CD8-positive, alpha-beta memory T cell (primary cell): ENCODE measurements at regions not wholly inside any gene's neighbourhood (a gene's known extent, or its start where the extent isn't known, plus 50 kb on each side); places are given as distances from the start of the nearest gene placed in this dataset.

Source experiments
- CTCF ChIA-PET: fragments of 350-600 bp; sonication (Branson Sonifier 250); formaldehyde crosslinking; loops from one replicate; lab custom pipeline; 2021; ENCODE audit warnings: antibody characterized with exemption; lab: Charles Lee
- POLR2A ChIA-PET: fragments of 350-600 bp; sonication (Branson Sonifier 250); formaldehyde crosslinking; loops from one replicate; lab custom pipeline; 2021; ENCODE audit warnings: antibody characterized with exemption; lab: Charles Lee
- DNase-seq, 5 donors: peaks; one replicate each; pipeline versions ENCODE4 v3.0.0 to v3.0.0-alpha.2; 2020 to 2022; ENCODE audit warnings: mixed read lengths in 1 of 5
- H3K27ac ChIP-seq: one replicate; pipeline ENCODE4 v1.7.0; 2013; ENCODE audit warnings: low read depth, mild to moderate bottlenecking, low read length, moderate library complexity
- H3K27me3 ChIP-seq: 2 replicates; pipeline ENCODE4 v1.7.0; 2013; ENCODE audit warnings: low read length, mild to moderate bottlenecking; ENCODE audit not compliant: insufficient read depth, poor library complexity, severe bottlenecking
- H3K36me3 ChIP-seq: 2 replicates; pipeline ENCODE4 v1.7.0; 2013; ENCODE audit warnings: mild to moderate bottlenecking, low read length, moderate library complexity; ENCODE audit not compliant: insufficient read depth
- H3K4me1 ChIP-seq: 2 replicates; pipeline ENCODE4 v1.7.0; 2013; ENCODE audit warnings: mild to moderate bottlenecking, low read length, moderate library complexity; ENCODE audit not compliant: insufficient read depth
- H3K4me3 ChIP-seq: 2 replicates; pipeline ENCODE4 v1.7.0; 2013; ENCODE audit warnings: mild to moderate bottlenecking, low read length
- H3K9me3 ChIP-seq: 2 replicates; pipeline ENCODE4 v1.7.0; 2013; ENCODE audit warnings: mild to moderate bottlenecking, low read length
- H3K27ac Mint-ChIP-seq, 8 donors: one replicate each; pipeline ENCODE4 v1.8.0; 2020 to 2021; ENCODE audit warnings: mixed read lengths in 8 of 8, mild to moderate bottlenecking in 6 of 8, inconsistent platforms in 3 of 8, moderate library complexity in 3 of 8
- H3K27me3 Mint-ChIP-seq, 2 donors: one replicate each; pipeline ENCODE4 v1.8.0; 2020 to 2021; ENCODE audit warnings: mixed read lengths in 2 of 2, mild to moderate bottlenecking in 1 of 2, moderate library complexity in 1 of 2
- H3K36me3 Mint-ChIP-seq, 3 donors: one replicate each; pipeline ENCODE4 v1.8.0; 2020 to 2021; ENCODE audit warnings: mixed read lengths in 3 of 3, inconsistent platforms in 1 of 3, mild to moderate bottlenecking in 1 of 3
- H3K4me1 Mint-ChIP-seq, 3 donors: one replicate each; pipeline ENCODE4 v1.8.0; 2020 to 2021; ENCODE audit warnings: mixed read lengths in 3 of 3, inconsistent platforms in 1 of 3, mild to moderate bottlenecking in 1 of 3
- H3K4me3 Mint-ChIP-seq, 7 donors: one replicate each; pipeline ENCODE4 v1.8.0; 2020 to 2021; ENCODE audit warnings: mixed read lengths in 7 of 7, mild to moderate bottlenecking in 6 of 7, moderate library complexity in 4 of 7, inconsistent platforms in 2 of 7
- H3K9me3 Mint-ChIP-seq, 5 donors: one replicate each; pipeline ENCODE4 v1.8.0; 2020 to 2022; ENCODE audit warnings: mixed read lengths in 5 of 5, mild to moderate bottlenecking in 3 of 5, moderate library complexity in 2 of 5, inconsistent platforms in 1 of 5

DNA sequence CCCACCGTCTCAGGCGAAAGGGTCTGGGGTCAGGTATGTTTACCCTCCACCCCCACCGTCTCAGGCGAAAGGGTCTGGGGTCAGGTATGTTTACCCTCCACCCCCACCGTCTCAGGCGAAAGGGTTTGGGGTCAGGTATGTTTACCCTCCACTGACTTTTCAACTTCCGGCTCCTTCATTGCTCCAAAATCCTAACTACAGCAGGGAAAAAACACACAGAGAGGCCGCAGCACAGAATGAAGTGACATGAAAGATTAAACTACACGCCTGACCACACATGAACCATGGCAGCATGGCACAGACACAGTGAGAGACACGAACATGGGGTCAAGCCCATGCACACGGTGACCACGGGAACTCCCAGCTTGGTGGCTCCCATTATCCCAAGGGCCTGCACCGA, 634.9 kb upstream of the B3GAT1 start:
- no peak for DNase-seq
- H3K4me3 Mint-ChIP-seq: no peak overlapping the region
- peaks cover 0 to 3% (median 0%) of the 10 kb centered on the region in 5 donors for H3K9me3 Mint-ChIP-seq
- H3K36me3 Mint-ChIP-seq: no peaks in the 10 kb centered on the region
- ChIA-PET POLR2A (no interaction called here), CTCF (no interaction called here)
- no peaks in the 10 kb centered on the region for H3K9me3 ChIP-seq
- H3K4me1 ChIP-seq: no peaks in the 10 kb centered on the region
- H3K36me3 ChIP-seq: no peaks in the 10 kb centered on the region
- H3K27me3 ChIP-seq: no peaks in the 10 kb centered on the region
- H3K27ac Mint-ChIP-seq: no peak overlapping the region
- no peak overlapping the region for H3K27ac ChIP-seq
- H3K27me3 Mint-ChIP-seq: peaks cover 9 to 35% of the 10 kb centered on the region in 2 donors
- H3K4me3 ChIP-seq: no peak overlapping the region
- H3K4me1 Mint-ChIP-seq: no peaks in the 10 kb centered on the region

DNA sequence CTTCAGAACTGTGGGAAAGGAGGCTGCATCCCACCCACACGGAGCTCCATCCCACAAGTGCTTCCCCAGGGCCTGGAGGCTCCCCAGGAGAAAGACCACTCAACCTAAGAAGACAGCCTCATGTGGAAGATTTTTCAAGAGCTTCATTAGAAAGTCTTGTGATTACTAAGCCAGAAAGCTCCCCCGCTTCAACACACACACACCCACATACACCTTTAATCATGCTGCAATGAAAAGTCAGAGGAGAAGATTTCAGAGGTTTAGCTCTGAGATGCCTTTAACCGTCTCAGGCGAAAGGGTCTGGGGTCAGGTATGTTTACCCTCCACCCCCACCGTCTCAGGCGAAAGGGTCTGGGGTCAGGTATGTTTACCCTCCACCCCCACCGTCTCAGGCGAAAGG, 634.5 kb upstream of the B3GAT1 start:
- POLR2A ChIA-PET: no interaction called here

DNA sequence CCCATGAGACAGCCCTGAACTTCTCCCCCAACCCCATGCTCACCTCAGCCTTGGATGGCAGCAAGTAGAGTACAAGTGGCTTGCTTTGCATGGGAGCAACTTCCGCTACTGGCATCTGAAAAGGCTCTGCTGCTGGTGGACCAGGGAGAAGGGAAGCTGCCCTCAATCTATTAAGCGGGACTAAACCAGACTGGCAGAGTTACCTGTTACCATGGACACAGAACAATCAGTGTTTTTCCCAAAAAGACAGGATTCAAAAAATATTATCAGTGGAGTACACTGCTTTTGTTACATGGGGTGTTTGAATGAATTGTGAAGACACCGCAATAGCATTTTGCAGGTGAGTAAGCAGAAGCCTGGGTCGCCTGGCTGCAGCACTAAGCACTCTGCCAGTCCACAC, 631.4 kb upstream of the B3GAT1 start:
- Histone ChIP-seq H3K4me1 (no peaks in the 10 kb centered on the region), H3K9me3 (no peaks in the 10 kb centered on the region), H3K27ac (no peak overlapping the region), H3K27me3 (no peaks in the 10 kb centered on the region), H3K4me3 (no peak overlapping the region), H3K36me3 (no peaks in the 10 kb centered on the region)
- Mint-ChIP-seq H3K4me3 (no peak overlapping the region), H3K27me3 (peaks cover 7 to 16% of the 10 kb centered on the region in 2 donors), H3K36me3 (no peaks in the 10 kb centered on the region), H3K27ac (no peak overlapping the region), H3K9me3 (no peaks in the 10 kb centered on the region), H3K4me1 (no peaks in the 10 kb centered on the region)
- ChIA-PET CTCF (no interaction called here), POLR2A (no interaction called here)
- no peak for DNase-seq

More for the DNA sequence above, 634.5 kb upstream of the B3GAT1 start:
- Mint-ChIP-seq H3K27me3 (peaks cover 9 to 30% of the 10 kb centered on the region in 2 donors), H3K9me3 (peaks cover 0 to 2% (median 0%) of the 10 kb centered on the region in 5 donors), H3K4me3 (no peak overlapping the region), H3K27ac (no peak overlapping the region), H3K4me1 (no peaks in the 10 kb centered on the region), H3K36me3 (no peaks in the 10 kb centered on the region)
- no peaks in the 10 kb centered on the region for H3K27me3 ChIP-seq
- H3K4me3 ChIP-seq: no peak overlapping the region
- no peak for DNase-seq
- no peaks in the 10 kb centered on the region for H3K36me3 ChIP-seq
- no peaks in the 10 kb centered on the region for H3K4me1 ChIP-seq
- H3K27ac ChIP-seq: no peak overlapping the region
- CTCF ChIA-PET: no interaction called here
- H3K9me3 ChIP-seq: no peaks in the 10 kb centered on the region

- peaks cover 0 to 2% (median 0%) of the 10 kb centered on the region in 5 donors for H3K9me3 Mint-ChIP-seq
- Histone ChIP-seq H3K9me3 (no peaks in the 10 kb centered on the region), H3K36me3 (no peaks in the 10 kb centered on the region), H3K27ac (no peak overlapping the region), H3K4me1 (no peaks in the 10 kb centered on the region), H3K27me3 (no peaks in the 10 kb centered on the region), H3K4me3 (no peak overlapping the region)
- DNase-seq: no peak
- H3K27ac Mint-ChIP-seq: no peak overlapping the region
- no peaks in the 10 kb centered on the region for H3K36me3 Mint-ChIP-seq
- ChIA-PET CTCF (no interaction called here), POLR2A (no interaction called here)
- no peak overlapping the region for H3K4me3 Mint-ChIP-seq
- H3K4me1 Mint-ChIP-seq: no peaks in the 10 kb centered on the region
- peaks cover 7 to 8% of the 10 kb centered on the region in 2 donors for H3K27me3 Mint-ChIP-seq
Measured at GRCh38 chr11:135037828-135038227, 625.8 kb upstream of the B3GAT1 start.

GRCh38 chr11:135036488-135037297, 624.7 kb upstream of the B3GAT1 start:
- peaks cover 8 to 13% of the 10 kb centered on the region in 2 donors for H3K27me3 Mint-ChIP-seq
- POLR2A ChIA-PET: no interaction called here
- Histone ChIP-seq H3K27ac (no peak overlapping the region), H3K4me1 (no peaks in the 10 kb centered on the region), H3K36me3 (no peaks in the 10 kb centered on the region), H3K4me3 (no peak overlapping the region), H3K27me3 (no peaks in the 10 kb centered on the region), H3K9me3 (no peaks in the 10 kb centered on the region)
- no peak overlapping the region for H3K27ac Mint-ChIP-seq
- H3K4me1 Mint-ChIP-seq: no peaks in the 10 kb centered on the region
- no peaks in the 10 kb centered on the region for H3K36me3 Mint-ChIP-seq
- CTCF ChIA-PET: no interaction called here
- no peak overlapping the region for H3K4me3 Mint-ChIP-seq
- no peak for DNase-seq
- H3K9me3 Mint-ChIP-seq: peaks cover 0 to 4% (median 0%) of the 10 kb centered on the region in 5 donors

- no peak overlapping the region for H3K27ac Mint-ChIP-seq
Measured at GRCh38 chr11:135035282-135035681, 623.2 kb upstream of the B3GAT1 start.

GRCh38 chr11:135033540-135033939, 621.5 kb upstream of the B3GAT1 start:
- Histone ChIP-seq H3K27ac (no peak overlapping the region), H3K36me3 (no peaks in the 10 kb centered on the region), H3K9me3 (no peaks in the 10 kb centered on the region), H3K4me3 (no peak overlapping the region), H3K27me3 (no peaks in the 10 kb centered on the region), H3K4me1 (no peaks in the 10 kb centered on the region)
- Mint-ChIP-seq H3K36me3 (no peaks in the 10 kb centered on the region), H3K27ac (no peak overlapping the region), H3K4me3 (no peak overlapping the region), H3K4me1 (no peaks in the 10 kb centered on the region), H3K9me3 (peaks cover 0 to 4% (median 0%) of the 10 kb centered on the region in 5 donors), H3K27me3 (peaks cover 13 to 26% of the 10 kb centered on the region in 2 donors)
- no peak for DNase-seq
- POLR2A ChIA-PET: no interaction called here
- CTCF ChIA-PET: no interaction called here

More at GRCh38 chr11:135035282-135035681, 623.2 kb upstream of the B3GAT1 start:
- no peak for DNase-seq
- Histone ChIP-seq H3K9me3 (no peaks in the 10 kb centered on the region), H3K36me3 (no peaks in the 10 kb centered on the region), H3K4me3 (no peak overlapping the region), H3K27me3 (no peaks in the 10 kb centered on the region), H3K27ac (no peak overlapping the region), H3K4me1 (no peaks in the 10 kb centered on the region)
- H3K4me1 Mint-ChIP-seq: no peaks in the 10 kb centered on the region
- peaks cover 0 to 4% (median 0%) of the 10 kb centered on the region in 5 donors for H3K9me3 Mint-ChIP-seq
- no peak overlapping the region for H3K4me3 Mint-ChIP-seq
- POLR2A ChIA-PET: no interaction called here
- CTCF ChIA-PET: no interaction called here
- H3K27me3 Mint-ChIP-seq: peaks cover 9 to 17% of the 10 kb centered on the region in 2 donors
- H3K36me3 Mint-ChIP-seq: no peaks in the 10 kb centered on the region

GRCh38 chr11:135031205-135031989, 619.4 kb upstream of the B3GAT1 start:
- no peaks in the 10 kb centered on the region for H3K36me3 ChIP-seq
- no peak overlapping the region for H3K27ac ChIP-seq
- no peaks in the 10 kb centered on the region for H3K27me3 ChIP-seq
- no peaks in the 10 kb centered on the region for H3K9me3 ChIP-seq
- H3K27me3 Mint-ChIP-seq: peaks cover 16 to 25% of the 10 kb centered on the region in 2 donors
- DNase-seq: no peak
- H3K27ac Mint-ChIP-seq: no peak overlapping the region
- CTCF ChIA-PET: no interaction called here
- H3K9me3 Mint-ChIP-seq: peaks cover 0 to 5% (median 2%) of the 10 kb centered on the region in 5 donors
- no peaks in the 10 kb centered on the region for H3K36me3 Mint-ChIP-seq
- H3K4me3 ChIP-seq: no peak overlapping the region
- H3K4me1 ChIP-seq: no peaks in the 10 kb centered on the region
- POLR2A ChIA-PET: no interaction called here
- no peak overlapping the region for H3K4me3 Mint-ChIP-seq
- H3K4me1 Mint-ChIP-seq: no peaks in the 10 kb centered on the region
